Occipital lobe (tissue), 1 donor: ENCODE measurements at regions not wholly inside any gene's neighbourhood (a gene's known extent, or its start where the extent isn't known, plus 50 kb on each side); places are given as distances from the start of the nearest gene placed in this dataset.
"Not testable (repeated sequence)": the region's sequence is repeated elsewhere in the genome, so short reads cannot be mapped to it uniquely, and the experiment has no call there.

ENCODE experiments used
- DNase-seq: peaks from one replicate; lab custom pipeline; 2025; lab: John Stamatoyannopoulos, UW

GRCh38 chr4:188374871-188375270, 235.6 kb downstream of the TRIML1 start:
- DNase-seq: no peak

GRCh38 chr4:188377816-188378215, 238.6 kb downstream of the TRIML1 start:
- no peak for DNase-seq

- no peak for DNase-seq
Observed at GRCh38 chr4:188383180-188383579, 243.9 kb downstream of the TRIML1 start.

GRCh38 chr4:188387179-188387791, 248.0 kb downstream of the TRIML1 start:
- no peak for DNase-seq

GRCh38 chr4:188391349-188391748, 252.1 kb downstream of the TRIML1 start:
- not testable (repeated sequence) for DNase-seq

- no peak for DNase-seq
Observed at GRCh38 chr4:188396037-188396436, 256.8 kb downstream of the TRIML1 start.

- no peak for DNase-seq
Observed at GRCh38 chr4:188399834-188400233, 260.6 kb downstream of the TRIML1 start.

- no peak for DNase-seq
Observed at GRCh38 chr4:188400451-188400850, 261.2 kb downstream of the TRIML1 start.

- no peak for DNase-seq
Observed at GRCh38 chr4:188403272-188403671, 264.0 kb downstream of the TRIML1 start.

GRCh38 chr4:188405071-188405835, 266.0 kb downstream of the TRIML1 start:
- not testable (repeated sequence) for DNase-seq

- no peak for DNase-seq
Observed at GRCh38 chr4:188408244-188409030, 269.2 kb downstream of the TRIML1 start.

GRCh38 chr4:188409851-188410250, 270.6 kb downstream of the TRIML1 start:
- no peak for DNase-seq

- no peak for DNase-seq
Observed at GRCh38 chr4:188411805-188412204, 272.6 kb downstream of the TRIML1 start.

- DNase-seq: no peak
Observed at GRCh38 chr4:188412499-188412898, 273.3 kb downstream of the TRIML1 start.

GRCh38 chr4:188414441-188414840, 275.2 kb downstream of the TRIML1 start:
- DNase-seq: no peak

- DNase-seq: no peak
Observed at GRCh38 chr4:188417181-188417580, 277.9 kb downstream of the TRIML1 start.

GRCh38 chr4:188423039-188423438, 283.8 kb downstream of the TRIML1 start:
- no peak for DNase-seq

- DNase-seq: no peak
Observed at GRCh38 chr4:188428935-188429334, 289.7 kb downstream of the TRIML1 start.

- DNase-seq: no peak
Observed at GRCh38 chr4:188429965-188430364, 290.7 kb downstream of the TRIML1 start.

- no peak for DNase-seq
Observed at GRCh38 chr4:188430384-188430783, 291.1 kb downstream of the TRIML1 start.

GRCh38 chr4:188432328-188432727, 293.1 kb downstream of the TRIML1 start:
- DNase-seq: no peak

GRCh38 chr4:188433741-188434315, 294.6 kb downstream of the TRIML1 start:
- DNase-seq: no peak
